ENCODE measurements at regions not wholly inside any gene's neighbourhood (a gene's known extent, or its start where the extent isn't known, plus 50 kb on each side); places are given as distances from the start of the nearest gene placed in this dataset.

DNA sequence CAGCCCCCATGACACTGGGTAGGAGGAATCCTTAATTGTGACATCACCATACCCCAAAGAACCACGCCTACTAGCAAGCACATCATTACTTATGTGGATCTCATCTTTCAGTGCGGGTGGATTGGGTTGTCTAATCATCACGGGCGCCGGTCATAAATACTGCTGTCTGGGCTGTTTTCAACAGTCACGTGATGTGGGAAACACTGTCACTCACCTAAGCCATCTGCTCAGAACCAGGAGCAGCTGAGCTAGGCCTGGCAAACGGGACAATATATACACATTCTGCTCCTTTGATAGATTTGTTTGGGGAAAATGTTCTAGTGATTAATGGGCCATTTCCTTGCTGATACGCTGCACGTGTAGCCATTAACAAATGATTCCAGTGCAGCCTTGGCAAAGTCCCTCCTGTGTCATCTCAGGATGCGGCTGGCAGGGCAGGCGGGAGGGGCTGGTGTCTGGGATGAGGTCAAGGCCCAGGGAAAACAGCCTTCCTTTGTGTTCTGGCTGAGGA is 145.9 kb upstream of the COPS8 start:
- DNase-seq = no peak

DNA sequence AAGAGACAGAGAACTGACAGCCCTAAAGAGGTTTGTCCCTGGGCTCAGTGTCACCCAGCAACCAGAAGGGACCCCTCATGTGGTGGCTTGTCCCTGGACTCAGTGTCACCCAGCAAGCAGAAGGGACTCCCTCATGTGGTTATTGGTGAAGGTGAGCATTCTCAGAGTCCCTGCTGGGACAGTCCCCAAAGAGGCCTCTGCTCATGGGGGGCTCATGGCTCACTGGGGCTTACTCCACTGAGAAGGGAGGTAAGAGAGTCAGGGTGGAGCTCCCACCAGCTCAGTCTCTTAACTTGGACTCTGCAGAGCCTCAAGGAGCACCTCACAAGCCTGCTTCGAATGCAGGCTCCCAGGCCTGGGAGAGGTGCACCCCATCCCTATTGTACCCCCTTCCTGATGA is 145.2 kb upstream of the COPS8 start:
- no peak for DNase-seq

DNA sequence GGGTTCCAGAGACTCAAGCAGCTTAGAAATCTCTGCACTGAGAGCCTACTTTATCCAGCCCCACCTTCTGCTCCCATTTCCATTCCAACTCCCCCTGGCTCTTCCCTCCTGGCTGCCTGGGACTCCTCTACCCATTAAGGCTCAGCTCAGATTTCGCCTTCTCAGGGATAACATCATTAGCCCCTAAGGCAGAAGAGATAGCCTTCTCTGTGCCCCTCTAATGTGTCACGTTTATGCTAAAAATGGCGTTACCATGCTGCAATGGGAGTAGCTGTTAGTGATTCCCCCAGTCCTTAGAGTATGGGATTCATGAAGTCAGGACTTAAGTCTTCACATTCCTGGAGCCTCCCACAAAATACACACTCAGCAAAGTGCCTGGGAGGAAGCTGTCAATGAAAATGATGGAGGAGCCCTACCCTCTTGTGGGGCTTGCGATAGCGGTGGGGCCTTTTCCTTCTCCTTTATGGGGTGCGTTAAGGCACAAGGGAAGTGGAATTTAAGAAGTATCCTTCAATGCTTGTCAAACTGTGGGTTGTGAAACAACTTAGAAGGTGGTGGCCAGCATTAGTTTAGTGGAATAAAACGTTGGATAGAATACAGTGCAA is 144.7 kb upstream of the COPS8 start:
- no peak for DNase-seq

- DNase-seq = no peak
These were observed 144.1 kb upstream of the COPS8 start for GRCh38 chr2:236941551-236941950.

- DNase-seq = no peak
These were observed 143.1 kb upstream of the COPS8 start for GRCh38 chr2:236942554-236942953.

DNA sequence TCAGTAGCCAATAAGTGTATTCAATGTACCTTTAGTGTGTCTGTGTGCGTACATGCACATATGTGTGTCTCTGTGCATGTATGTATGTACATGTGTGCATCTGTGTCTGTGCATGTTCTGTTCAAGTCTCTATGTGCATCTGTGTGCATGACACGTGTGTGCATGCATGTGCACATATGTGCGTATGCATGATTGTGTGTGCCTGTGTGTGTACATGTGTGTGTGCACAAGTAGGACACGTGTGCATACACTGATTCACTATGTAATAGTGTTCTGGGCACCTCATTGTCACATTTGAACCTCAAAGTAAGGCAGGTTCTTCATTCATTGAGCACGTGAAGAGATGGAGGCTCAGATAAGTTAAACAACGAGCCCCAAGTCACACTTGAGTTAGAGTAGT is 142.6 kb upstream of the COPS8 start:
- DNase-seq = no peak

DNA sequence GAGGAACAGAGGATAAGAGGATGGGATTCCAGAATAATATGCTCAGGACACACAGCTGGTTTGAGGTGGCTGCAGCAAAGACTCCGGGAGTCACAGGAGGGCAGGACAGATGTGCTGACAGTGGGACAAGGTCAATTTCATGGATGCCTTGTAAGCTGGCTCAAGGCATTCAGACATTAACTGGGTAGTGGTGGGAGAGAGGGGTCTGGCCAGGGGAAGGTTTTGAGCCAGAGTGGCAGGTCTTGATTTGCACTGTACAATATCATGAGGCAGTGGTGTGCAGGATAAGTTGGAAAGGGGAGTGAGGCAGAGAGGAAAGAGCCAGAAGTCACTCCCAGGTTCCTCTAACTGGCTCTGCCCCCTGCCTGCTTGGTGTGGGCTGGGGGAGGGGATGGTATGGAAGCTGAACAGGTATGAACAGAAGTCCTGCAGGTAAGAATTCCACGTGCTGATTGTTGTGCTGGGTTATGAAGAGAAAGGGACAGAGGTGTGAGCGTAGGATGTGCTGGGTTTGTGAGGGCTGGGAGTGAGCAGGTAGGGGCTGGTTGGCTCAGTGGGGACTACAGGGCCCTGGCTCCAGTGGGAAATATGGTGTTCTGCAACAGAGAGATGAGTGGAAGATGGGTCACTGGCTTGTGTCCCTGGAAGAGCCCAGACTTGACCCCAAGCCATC is 141.7 kb upstream of the COPS8 start:
- DNase-seq = no peak

DNA sequence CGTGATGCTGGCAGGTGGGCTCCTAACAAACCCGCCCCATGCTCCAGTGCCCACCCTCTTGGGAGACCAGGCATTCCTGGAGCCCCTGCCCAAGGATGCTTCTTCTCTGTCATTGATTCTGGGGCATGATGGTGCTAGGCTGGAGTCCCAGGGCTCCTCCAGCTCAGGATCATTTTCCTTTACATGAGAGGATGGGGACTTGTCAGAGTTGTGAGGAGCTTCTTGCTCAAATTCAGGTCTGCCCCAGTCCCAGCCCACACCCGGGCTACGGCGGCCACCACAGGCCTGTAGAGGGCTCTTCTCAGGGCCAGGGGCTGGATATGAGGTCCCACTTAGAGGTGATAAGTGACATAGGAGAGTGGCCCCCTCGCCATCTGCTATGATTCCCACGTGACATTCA is 141.1 kb upstream of the COPS8 start:
- no peak for DNase-seq

DNA sequence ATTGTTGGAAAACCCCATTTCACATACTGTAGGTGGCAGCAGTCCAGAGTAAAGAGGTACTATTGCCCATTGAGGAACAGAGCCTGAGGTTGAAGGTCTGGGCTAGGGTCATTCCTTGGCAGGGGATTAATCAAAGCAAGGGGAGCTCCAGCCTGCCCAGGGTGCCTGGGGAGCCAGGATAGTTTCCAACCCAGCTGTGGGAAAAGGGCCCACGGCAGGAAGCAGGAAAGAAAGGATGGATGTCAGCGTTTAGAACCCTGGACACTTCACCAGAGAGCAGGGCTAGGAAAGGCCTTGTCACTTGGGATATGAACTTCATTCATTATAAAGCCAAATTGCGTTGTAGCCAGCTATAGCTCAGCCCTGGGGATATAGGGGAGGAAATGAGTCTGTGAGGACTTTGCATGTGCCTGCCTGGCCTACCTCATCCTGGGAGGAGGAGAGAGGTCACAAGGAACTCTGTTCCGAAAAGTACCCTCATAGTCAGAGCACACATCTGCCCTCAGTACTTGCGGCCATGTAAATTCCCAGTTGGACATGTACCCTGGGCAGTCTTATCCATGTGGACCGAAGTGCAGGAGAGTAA is 140.2 kb upstream of the COPS8 start:
- DNase-seq = no peak

- no peak for DNase-seq
These were observed 138.8 kb upstream of the COPS8 start for GRCh38 chr2:236946871-236947270.

DNA sequence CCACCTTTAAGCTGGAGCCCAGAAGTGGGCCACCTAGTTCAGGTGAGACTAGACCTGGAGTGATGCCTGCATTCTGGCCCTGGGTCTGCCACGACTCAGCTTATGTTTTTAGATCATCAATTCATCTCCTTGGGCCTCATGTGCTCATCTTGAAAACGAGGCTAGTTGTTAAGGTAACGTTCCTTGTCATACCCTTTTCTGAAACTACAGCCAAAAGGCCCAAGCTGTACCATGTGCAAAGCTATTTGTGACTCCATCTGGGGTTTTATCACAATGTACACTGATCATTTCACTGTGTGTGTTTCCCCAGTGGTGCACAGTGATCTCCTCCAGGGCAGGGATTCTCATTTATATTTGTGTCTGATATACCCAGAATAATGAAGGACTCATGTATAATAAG is 138.4 kb upstream of the COPS8 start:
- DNase-seq = no peak

DNA sequence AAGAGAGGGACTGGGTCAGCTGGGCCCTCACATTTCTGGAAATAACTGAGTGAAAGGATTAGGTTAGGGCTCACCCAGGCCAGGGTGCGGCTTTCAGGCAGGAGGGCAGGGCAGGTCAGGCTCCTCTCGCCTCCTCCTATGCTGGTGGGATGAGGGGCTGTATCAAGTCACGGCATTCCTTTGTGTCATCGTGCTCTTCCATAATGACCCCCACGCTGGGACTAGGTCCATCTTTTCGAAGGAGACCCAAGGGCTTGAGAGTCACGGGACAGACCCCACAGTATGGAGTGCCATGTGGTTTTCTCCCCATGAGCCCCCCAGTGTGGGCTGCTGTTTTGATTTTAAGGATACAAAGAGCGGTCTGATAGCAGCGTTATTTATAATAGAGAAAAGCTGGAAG is 137.8 kb upstream of the COPS8 start:
- no peak for DNase-seq

- DNase-seq = no peak
These were observed 136.4 kb upstream of the COPS8 start for GRCh38 chr2:236949089-236949905.

GRCh38 chr2:236951830-236952475 is 133.7 kb upstream of the COPS8 start:
- no peak for DNase-seq

DNA sequence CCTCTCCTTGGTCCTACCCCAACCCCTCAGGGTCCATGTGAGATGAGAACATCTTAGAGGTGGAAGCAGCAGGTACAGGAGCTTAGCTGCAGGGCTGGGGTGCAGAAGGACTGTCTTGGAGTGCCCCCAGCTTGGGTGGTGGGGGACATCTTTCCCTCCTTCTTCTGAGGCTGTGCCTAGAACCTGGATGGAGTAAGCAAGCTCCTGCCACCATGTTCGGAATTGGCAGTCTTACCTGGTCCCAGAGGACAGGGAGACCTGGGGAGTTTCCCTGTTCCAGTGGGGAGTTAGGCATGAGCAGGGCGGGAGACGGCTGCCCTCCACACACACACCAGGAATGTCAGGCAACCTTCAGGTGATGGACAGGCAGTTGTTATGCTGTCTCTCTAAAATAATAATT is 131.0 kb upstream of the COPS8 start:
- peak; percentile 39 for DNase-seq

- peak; percentile 41 for DNase-seq
These were observed 130.1 kb upstream of the COPS8 start for GRCh38 chr2:236955521-236956030.

- DNase-seq = peak; percentile 22
These were observed 129.6 kb upstream of the COPS8 start for GRCh38 chr2:236956031-236956618.

DNA sequence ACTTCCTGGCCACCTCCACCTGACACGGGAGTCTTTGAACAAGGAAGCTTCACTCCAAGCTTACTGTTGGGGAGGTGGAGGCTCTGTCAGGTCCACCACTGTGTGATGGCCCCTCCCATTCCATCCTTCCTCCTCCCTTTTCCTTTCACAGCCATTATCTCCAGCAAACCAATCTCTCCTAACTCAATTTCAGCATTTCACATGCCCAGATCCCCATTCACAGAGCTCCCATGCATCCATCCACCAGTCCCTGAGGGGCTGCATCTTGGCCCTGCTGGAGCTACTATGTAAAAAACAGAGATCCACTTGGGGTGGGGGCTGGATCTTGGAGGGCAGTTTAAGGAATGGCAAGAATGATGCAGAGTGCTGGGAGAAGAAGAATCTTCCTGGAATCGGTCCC is 129.0 kb upstream of the COPS8 start:
- no peak for DNase-seq

DNA sequence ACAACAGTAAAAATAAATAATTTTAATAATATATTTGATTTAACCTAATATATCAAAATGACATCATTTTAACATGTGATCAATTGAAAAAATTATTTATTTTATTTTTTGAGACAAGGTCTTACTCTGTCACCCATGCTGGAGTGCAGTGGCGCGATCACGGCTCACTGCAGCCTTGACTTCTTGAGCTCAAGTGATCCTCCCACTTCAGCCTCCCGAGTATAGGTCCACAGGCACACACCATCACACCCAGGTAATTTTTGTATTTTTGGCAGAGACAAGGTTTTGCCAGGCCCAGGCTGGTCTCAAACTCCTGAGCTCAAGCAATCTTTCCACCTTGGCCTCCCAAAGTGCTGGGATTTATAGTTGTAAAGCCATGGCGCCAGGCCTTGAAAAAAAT is 126.7 kb upstream of the COPS8 start:
- peak; percentile 21 for DNase-seq

DNA sequence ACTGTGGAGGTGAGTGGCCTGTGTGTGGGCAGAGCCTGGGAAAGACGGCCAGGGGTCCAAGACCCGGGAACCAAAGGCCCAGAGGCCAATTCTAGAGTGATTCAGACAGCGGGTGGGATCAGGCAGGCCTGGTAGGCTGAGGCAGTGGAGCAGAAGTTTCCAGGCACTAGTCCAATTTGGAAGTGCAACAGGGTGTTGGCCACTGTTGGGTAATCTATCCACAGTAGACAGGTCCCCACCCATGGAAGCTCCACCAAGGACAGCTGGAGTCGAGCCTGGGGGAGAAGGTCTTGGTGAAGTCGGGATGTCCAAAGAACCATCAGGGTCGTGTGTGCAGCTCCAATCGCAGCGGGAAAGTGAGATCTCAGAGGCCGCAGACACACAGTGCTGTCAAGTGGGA is 125.8 kb upstream of the COPS8 start:
- DNase-seq = peak; percentile 39

GRCh38 chr2:236960531-236960930 is 125.2 kb upstream of the COPS8 start:
- DNase-seq = peak; percentile 27

GRCh38 chr2:236962816-236963215 is 122.9 kb upstream of the COPS8 start:
- DNase-seq = peak; percentile 32
